Testis (tissue), 2 donors: ENCODE measurements at regions not wholly inside any gene's neighbourhood (a gene's known extent, or its start where the extent isn't known, plus 50 kb on each side); places are given as distances from the start of the nearest gene placed in this dataset.

ENCODE experiments used
- POLR2A ChIP-seq: fragments of 450-650 bp; IDR thresholded peaks from one replicate; pipeline ENCODE4 v1.6.1; 2017; ENCODE audit warnings: antibody characterized with exemption, mild to moderate bottlenecking, moderate library complexity
- TF ChIP-seq, protein P1 (sequence below), 3 experiments: fragments of 450-650 bp in 2 of 3; fragments of 200-600 bp in 1 of 3; sonication (generic) in 1 of 3; IDR thresholded peaks; one replicate each; pipeline ENCODE4 v1.5.1; 2016 to 2019; ENCODE audit warnings: antibody characterized with exemption in 3 of 3, mild to moderate bottlenecking in 2 of 3, moderate library complexity in 1 of 3

DNA sequence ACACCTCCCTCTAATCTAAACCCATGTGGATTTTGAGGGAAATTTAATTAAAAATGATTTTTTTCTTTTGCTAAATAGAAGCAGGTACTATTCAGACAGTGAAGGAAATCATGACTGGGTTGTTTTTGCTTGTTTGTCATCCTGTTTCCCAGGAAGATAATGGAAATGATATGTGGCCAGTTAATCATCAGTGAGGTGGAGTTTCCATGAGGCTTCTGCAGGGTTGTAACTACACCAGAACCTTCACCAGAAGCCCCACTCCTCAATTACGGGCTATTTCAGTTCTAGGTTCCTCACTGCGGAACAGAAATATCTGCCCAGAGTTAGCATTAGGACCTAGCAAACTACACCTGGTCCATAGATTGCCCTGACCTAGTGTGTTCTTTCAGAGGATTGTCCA lies 394.0 kb downstream of the DLEU7 start:
- TF ChIP-seq, protein P1, sequence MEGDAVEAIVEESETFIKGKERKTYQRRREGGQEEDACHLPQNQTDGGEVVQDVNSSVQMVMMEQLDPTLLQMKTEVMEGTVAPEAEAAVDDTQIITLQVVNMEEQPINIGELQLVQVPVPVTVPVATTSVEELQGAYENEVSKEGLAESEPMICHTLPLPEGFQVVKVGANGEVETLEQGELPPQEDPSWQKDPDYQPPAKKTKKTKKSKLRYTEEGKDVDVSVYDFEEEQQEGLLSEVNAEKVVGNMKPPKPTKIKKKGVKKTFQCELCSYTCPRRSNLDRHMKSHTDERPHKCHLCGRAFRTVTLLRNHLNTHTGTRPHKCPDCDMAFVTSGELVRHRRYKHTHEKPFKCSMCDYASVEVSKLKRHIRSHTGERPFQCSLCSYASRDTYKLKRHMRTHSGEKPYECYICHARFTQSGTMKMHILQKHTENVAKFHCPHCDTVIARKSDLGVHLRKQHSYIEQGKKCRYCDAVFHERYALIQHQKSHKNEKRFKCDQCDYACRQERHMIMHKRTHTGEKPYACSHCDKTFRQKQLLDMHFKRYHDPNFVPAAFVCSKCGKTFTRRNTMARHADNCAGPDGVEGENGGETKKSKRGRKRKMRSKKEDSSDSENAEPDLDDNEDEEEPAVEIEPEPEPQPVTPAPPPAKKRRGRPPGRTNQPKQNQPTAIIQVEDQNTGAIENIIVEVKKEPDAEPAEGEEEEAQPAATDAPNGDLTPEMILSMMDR (IDR thresholded peaks at IDR 0.05): no peak
- TF ChIP-seq POLR2A: no peak
